ENCODE measurements at regions not wholly inside any gene's neighbourhood (a gene's known extent, or its start where the extent isn't known, plus 50 kb on each side); places are given as distances from the start of the nearest gene placed in this dataset.
A peak's percentile ranks its signal among the peaks of the same experiment; 100 is the strongest.

DNA sequence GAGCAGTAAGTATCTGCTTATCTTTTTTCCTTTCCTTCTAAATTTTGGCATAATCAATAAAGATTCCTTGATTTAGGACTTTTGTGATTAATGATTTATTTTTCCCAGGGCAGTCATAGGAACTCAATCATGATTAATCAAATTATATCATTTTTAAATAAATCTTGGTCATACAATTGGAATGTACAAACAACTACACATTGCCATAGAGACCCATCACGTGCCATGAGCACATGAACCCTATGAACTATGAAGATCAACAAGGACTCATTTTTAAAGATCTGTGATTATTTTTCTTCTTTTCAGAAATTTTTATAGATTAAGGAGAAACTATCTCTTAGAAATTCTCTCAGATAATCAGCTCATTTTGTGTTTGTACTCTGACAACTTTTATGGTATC is 622.4 kb downstream of the BCKDHB start:
- no peak for DNase-seq

DNA sequence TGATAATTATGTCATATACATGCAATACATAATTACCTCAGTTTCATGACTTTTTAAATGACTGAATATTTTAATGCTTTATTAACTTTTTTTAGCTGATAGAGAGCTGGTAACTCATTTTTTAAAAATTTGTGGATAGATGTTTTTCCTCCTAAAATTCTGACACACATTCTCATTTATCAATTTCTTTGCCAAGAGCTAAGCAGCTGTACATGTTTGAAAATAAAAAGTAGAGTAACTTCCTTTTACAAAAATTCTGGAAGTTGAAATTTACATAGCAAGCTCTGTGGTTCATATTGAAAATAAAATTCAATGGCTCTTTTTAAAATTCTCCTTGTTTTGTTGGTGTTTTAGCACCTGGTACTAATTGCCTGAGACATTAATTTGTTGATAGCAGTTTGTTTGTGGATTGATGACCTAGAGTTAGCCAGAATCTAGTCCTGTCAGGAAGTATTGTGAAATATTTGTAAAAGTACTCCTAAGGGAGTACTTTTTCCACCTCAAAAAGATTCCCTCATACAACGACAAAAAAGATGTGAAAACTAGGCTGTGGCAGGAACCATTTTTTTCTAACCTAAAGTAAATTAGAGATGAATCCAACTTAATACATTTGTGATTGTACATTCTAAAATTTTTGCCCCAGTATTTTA is 621.8 kb downstream of the BCKDHB start:
- no peak for DNase-seq

DNA sequence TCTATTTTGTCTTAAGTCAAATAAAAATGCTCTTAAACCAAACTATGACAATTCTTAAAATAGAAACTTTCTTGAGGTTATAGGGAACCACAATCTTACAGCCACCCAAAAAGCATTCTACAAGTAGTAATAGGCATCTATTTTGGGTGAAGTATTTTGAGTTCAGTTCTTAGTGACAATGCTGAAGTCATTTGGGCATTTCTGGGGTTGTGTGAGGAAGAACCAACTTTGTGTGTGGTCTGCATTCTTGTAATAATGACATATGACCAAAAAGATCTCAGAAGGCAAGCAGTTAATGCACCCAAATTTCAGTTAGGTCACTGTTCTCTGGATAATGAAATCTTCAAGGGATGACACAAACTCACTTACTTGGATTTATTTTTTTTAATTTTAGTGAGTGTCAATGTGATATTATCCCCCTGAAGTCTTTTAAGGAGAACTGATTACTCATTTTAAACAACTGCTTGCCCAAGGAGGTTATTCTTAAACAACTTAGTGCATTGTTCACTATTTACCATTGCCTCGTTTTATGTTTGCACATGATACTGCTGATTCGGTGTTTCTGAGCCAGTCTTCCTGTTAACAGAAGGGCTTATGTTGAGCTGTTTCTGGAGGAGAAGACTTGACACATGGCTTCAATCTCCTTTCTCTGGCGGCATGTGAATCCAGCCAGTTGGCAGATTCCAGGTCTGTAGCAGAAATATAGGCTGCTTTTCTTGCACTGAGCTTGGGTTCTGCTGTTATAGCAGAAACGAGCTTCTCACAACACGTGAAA is 618.9 kb downstream of the BCKDHB start:
- DNase-seq, result no peak

DNA sequence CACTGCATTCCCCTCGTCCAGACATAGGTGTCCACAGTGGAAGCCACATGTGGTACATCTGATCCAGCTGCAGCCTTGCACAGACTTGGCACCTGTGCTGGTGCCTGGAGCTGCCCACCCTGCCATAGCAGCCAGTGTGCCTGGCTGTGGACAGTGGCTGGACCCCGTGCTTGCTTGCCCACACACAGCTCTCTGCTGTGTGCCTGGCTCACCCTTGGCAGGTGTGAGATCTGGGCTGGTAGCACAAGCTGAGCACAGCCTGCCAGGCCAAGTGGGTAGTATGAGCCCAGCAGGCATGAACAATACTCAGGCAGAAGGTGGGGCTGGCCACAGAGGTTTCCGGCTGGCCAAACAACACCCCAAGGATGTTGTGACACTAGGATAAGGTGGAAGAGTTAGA is 614.4 kb downstream of the BCKDHB start:
- no peak for DNase-seq

DNA sequence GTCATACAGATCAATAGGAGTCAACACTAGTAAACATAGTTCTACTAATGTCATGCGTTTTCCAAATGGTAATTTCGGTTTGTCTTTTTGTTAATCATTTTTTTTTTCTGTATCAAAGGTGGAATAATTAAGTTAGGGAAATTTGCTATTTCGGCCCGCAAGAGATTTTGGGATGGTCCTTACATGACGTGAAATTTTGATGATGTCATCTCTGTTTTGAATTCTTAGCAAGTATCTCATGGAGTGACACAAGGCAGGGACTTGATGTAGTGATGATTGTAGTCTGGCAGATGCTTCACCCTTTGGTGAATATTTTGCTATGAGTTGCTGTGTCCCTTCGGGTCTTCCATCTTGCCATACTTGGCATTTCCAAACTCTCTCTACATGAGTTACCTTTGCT is 608.0 kb downstream of the BCKDHB start:
- DNase-seq, result no peak

DNA sequence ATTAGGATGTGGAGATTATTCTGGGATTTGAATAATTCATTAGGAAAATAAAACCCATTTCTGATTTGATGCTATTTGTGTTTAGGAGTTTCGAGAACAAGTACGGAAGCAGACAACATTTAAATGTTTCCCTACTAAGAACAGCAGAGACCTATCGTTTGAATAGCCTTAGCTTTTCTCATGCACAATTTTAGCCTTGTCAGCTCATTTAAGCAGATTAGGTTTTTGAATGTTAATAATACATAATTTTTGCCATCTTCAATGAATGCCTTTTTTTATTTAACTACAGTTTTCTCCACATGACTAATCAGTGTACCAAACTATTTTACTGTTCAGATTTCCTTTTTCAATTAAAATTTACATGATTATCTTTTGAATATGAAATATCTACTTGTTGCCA is 592.0 kb downstream of the BCKDHB start:
- DNase-seq, result no peak

DNA sequence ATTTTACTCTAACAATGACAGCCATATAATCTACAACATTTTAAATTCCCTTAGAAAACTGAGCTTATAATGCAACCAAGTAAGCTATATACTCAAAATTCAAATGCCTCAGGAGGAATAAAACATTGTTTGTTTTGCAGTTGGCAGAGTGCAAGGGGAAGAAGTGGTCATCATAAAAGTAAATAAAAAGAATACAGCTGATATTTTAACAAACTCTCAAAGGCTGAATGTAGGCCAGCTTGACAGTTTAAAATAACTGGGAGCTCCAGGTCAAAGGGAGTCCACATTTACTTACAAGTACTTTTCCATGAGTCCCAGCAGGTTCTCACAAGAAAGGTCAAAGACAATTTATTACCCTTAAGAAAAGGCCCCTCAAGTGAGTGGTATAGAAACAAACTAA is 589.8 kb downstream of the BCKDHB start:
- no peak for DNase-seq

DNA sequence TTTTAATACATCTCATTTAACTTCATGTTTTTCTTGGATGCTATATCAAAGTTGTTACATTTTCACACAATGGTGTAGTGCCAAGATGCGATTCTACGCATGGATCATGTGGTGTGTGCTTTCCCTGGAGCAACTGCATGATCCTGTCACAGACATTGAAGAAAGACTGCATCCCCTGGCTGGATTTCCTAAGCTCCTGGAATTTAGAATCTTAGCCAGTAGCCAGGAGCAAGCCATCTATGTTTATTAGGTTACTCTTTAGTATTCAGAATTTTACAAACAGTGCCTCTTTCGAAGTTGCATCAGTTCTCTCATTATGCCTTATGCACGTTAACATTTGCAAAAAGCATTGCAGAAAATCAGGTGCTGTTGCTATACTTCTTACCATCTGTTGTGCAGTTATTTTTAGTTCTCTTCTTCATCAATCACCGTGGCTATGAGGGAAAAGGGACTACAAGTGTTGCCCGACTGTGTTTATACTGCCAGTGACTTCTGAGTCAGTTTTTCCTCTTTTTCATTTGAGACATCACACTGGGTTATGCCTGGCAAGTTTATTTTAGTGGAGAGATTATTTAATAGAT is 584.2 kb downstream of the BCKDHB start:
- no peak for DNase-seq

DNA sequence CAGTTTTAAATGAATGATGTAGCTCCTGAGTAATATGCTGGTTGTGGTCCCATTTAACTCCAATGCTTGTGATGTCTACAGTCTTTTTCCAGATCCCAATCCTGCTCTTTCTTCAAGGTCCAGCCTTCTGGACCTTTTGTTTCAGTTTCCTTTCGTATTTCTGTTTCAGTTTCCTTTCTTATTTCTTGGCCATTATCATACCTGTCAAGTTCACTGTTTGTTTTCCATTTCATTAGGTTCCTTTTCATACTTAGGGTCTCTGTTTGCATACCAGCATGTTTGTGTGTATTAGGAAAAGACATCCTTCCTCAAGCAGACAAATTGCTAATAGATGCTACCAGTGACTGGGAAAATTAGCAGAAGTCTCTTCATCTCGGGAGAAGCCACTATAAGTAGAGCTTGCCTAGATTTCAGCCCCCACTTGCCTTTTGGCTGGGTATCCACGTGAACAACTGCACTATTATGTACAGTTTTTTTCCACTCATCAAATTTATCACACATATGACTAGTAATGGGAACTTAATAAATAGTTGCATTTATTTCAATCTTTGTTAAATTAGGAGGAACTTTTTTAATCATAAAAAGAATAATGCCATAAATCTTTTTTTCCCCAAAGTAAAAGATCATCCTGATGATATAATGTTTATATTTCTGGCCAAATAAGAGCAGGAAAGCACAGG is 583.4 kb downstream of the BCKDHB start:
- no peak for DNase-seq

DNA sequence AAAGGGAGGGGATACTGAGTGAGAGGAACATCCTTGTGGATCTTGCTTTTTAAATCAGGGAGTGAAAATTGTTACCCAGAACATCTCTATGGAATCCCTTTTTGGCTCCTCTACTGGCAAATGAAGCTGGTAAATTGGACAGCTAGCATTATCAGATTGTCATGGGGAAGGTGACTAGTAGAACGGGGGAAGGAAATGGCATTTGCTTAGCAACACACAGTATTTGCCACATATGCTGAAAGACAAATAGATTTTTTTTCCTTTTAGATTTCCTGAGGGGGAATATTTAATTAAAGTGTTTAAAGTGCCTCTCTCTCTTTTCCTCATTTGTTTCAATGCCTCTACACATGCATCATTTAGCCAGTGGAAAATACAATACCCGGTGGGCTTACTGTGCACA is 573.5 kb downstream of the BCKDHB start:
- no peak for DNase-seq

DNA sequence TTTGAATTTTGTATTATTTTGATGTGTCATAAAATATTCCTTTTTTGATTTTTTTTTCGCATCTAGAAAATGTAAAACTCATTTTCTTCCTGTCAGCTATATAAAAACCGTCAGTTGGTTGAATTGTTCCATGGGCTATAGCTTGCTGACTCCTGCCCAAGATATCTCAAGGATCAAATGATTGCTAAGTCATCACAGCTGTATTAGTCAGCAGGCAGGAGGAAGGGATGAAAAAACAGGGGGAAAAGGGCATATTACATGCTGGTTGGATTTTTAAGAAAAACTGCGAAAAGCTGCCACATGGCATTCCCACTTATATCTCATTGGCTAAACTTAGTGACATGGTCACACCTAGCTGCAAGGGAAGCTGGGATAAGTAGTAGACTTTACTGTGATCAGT is 569.9 kb downstream of the BCKDHB start:
- no peak for DNase-seq

DNA sequence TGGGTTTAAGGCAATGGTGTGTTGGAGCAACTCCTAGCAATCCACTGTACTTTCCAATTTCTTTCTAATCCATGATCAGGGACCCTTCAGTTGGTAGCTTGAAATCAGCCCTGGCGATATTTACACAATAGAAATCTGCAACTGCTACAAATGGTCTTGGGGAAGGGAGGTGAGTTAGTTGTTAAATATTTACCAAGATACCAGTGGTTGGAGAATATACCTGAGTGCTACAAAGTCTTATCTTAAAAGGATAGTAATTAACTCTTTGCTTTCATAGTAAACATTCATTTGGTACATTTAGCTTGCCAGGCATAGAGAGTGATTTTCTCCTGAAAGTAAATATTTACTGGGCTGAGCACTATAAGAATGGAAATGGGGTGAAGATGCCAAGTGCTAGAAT is 568.2 kb downstream of the BCKDHB start:
- no peak for DNase-seq

DNA sequence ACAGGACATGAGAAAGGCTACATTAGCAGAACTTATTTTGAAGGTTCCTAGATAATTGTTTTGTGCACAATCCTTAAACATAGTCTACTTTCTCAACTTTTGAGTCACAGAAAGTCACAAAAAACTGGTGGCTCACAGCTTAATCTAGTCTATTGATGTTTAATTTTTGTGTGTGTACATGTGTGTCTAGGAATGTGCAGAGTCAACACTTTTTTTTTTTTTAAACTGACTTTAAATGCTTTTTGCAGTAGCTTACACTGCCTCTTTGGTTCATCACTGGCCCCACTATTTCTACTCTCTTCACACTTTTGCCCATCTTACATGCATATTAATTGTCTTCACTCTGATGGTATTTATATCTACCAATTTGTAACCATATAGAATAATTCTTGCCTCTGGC is 566.9 kb downstream of the BCKDHB start:
- DNase-seq, result no peak

DNA sequence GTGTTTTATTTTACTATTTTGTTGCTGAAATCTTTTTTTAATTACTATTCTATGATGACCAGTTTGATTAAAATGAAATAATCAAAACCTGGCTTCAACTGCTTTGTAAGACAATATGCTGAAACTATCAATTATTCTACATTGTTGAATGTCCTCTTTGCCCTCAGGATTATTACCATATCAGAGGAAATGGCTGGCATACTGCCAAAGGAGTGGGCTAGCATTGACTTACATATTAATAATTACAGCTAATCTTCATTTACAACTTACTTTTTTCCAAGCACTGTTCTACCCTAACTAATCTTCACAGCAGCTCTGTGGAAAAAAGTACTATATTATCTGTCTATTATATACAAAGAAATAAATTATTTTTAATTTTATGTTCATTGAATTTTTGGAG is 560.5 kb downstream of the BCKDHB start:
- DNase-seq, result no peak

DNA sequence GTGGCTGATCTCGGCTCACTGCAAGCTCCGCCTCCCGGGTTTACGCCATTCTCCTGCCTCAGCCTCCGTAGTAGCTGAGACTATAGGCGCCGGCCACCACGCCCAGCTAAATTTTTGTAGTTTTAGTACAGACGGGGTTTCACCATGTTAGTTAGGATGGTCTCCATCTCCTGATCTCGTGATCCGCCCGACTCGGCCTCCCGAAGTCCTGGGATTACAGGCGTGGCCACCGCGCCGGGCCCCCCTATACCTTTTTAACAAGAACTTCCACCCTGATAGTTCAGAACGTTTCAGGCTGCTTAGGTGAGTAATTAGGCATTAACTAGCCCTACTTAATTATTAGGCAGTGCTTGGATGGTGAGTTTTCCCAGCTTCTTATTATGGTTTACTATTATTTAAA is 552.5 kb downstream of the BCKDHB start:
- no peak for DNase-seq

DNA sequence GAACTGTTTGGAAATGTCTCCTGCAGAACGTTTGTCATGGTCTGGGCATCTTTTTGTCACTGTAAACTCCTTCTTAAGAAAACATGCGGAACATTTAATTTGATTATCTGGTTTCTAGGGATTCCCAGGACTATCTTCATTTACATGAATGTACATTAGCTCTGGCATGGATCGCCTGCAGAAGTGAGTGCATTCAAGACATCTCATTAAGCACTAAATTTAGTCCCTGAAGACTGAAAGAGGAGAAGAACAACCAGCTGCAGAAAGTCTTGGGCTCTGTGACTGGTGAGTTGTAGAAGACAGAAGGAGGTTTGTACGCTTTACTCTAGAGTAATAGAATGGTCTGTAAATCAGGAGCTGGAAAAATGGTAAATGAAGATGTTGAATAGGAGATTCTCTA is 540.7 kb downstream of the BCKDHB start:
- no peak for DNase-seq

DNA sequence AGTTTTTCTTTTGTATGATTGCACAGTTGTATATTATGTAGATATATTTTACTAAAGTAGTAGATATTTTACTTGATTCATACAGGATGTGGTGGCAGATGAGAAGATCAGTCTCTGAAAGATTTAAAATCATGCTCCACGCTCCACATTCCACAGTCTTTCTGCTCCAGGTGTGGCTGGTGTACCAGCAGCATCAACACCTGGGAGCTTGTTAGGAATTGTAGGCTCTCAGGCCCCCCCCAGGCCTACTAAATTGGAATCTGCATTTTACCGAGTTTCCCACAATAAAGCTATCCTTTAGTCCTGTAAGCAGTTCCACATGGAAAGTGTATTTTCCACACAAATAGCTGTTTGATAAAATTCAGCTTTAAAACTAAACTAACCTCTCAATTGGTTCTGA is 537.4 kb downstream of the BCKDHB start:
- DNase-seq, result no peak

DNA sequence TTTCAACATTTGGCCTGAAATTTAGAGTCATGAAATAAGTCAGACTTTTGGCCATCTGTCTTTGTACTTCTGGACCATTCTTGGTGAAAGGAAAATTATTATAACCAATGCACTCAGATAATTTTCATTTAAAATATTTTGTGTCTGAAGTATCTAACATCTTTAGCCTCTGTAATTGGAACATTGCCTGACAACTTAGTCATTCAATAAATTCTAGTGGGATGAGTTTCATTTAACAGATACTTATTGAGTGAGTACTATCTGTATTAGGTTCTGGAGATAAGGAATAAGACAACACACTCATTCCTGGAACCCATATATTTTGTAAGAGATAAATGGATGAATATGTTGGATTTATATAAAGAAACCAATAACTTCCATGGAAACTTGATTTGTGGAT is 536.0 kb downstream of the BCKDHB start:
- DNase-seq, result no peak

DNA sequence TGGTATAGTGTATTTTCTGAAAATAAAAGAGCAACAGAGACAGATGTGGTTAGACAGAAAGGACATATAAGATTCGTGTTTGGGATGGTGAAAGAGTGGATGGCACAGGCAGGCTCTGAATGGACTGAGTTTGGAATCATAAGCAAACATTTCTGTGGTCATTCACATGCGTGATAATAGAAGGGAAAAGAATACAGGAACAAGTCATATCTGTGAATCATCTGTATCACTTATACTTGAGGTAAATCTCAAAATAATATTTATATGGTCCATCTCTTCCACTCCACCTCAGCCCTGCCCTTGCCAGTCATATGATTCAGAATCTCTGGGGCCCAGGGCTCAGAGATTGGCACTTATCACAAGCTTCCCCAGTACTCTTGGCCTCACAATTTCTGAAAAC is 535.1 kb downstream of the BCKDHB start:
- no peak for DNase-seq

DNA sequence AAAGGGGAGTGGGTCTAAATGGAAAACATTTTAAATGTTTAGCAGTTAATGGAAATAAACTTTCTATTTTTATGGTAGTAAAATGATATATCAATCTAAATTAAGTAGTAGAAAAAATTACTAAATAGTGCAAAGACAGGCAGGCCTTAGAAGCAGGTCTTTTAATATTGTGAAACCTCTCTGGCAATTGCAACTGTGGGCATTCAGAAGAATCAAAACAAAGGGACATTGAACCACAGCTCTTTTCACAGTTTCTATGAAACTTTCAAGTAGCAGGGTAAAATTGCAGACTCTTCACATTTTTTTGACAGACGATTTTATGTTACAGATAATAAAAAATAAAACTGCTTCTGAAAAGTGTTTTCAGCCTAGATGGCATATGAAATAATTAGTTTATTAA is 533.7 kb downstream of the BCKDHB start:
- DNase-seq, result no peak

DNA sequence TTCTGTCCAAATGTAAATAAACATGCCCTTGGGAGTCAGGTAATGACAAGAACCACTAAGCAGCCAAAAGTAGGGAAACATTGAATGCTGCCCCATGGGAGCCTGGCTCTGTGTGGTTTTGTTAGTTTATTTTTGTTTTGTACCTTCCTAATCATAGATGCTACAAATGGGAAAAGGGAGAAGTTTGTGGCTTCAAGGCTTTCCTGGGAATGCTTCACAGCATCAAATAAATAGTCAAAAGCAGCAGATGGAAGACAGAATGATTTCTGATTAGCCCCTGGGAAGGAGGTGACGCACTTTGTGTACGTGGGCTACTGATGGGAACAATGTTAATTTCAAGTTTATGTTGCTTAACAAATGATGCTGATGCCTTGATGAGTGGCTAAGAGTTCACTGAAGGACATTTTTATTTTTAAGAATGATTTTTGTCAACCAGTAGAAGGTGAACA is 532.7 kb downstream of the BCKDHB start:
- no peak for DNase-seq

DNA sequence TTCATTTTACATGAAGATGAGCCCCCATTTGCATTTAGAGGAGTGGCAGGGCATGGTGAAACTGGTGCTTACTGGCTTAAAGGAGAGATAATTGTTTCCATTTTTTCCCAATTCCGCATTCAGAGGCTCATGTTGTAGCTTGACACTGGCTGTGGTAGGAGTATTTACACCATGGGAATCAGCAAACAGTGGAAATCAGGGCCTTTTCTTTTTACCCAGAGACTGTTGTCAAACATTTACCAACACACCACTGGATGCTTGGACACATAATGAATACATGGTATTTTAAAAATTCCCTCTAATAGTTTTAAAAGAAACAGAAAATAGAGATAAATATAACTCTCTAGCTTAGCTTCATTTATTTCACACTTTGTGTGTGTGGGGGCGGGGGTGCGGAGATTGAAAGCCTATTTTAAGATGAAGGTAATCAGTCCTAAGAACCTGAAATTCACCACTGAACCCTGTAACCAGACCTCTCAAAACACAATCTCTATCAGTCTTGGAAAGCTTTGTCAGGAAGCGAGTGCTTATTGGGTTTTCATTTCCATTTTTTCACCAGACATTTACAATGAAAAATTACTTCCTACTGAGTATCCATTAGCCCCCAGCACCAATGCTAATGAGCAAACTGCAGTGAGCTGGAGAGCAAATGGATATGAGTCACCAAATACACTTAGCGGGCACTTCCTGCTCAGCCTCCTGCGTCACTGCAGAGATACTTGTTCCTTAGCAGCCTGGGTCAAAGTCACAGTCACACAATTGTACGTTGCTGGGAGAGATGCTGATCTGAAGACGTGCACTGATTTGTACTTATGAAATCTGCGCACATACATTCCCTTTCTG is 532.0 kb downstream of the BCKDHB start:
- peak; percentile 32 to 43 for DNase-seq

All from right lung (tissue), 2 donors.